Liver (tissue), 8 donors: ENCODE measurements at regions not wholly inside any gene's neighbourhood (a gene's known extent, or its start where the extent isn't known, plus 50 kb on each side); places are given as distances from the start of the nearest gene placed in this dataset.

Experiments
- DNase-seq: peaks from one replicate; pipeline ENCODE4 v3.0.0-alpha.2; 2017; ENCODE audit warnings: low spot score
- H3K27ac ChIP-seq, 2 donors: one replicate each; pipeline ENCODE4 v1.7.0; 2013; ENCODE audit warnings: inconsistent platforms in 2 of 2, low read length in 2 of 2, control low read depth in 1 of 2, low read depth in 1 of 2, mild to moderate bottlenecking in 1 of 2
- H3K27me3 ChIP-seq, 4 donors: one replicate each; pipeline versions ENCODE4 v1.6.1 to v1.7.0; 2013; ENCODE audit warnings: low read length in 3 of 4, inconsistent platforms in 1 of 4, mild to moderate bottlenecking in 1 of 4, moderate library complexity in 1 of 4; ENCODE audit not compliant: control insufficient read depth in 4 of 4, insufficient read depth in 4 of 4
- H3K36me3 ChIP-seq, 4 donors: one replicate each; pipeline versions ENCODE4 v1.6.1 to v1.7.0; 2013; ENCODE audit warnings: low read length in 3 of 4, mild to moderate bottlenecking in 3 of 4, low read depth in 1 of 4, moderate library complexity in 1 of 4; ENCODE audit not compliant: control insufficient read depth in 4 of 4, insufficient read depth in 3 of 4
- H3K4me1 ChIP-seq, 4 donors: one replicate each; pipeline versions ENCODE4 v1.6.1 to v1.7.0; 2013; ENCODE audit warnings: low read length in 3 of 4, mild to moderate bottlenecking in 3 of 4, moderate library complexity in 1 of 4; ENCODE audit not compliant: control insufficient read depth in 4 of 4, insufficient read depth in 4 of 4
- H3K4me3 ChIP-seq, 3 donors: one replicate each; pipeline versions ENCODE4 v1.6.1 to v1.7.0; 2013; ENCODE audit warnings: low read length in 3 of 3, control low read depth in 1 of 3, low read depth in 1 of 3, mild to moderate bottlenecking in 1 of 3
- H3K9ac ChIP-seq, 2 donors: one replicate each; pipeline ENCODE4 v1.7.0; 2013; ENCODE audit warnings: low read length in 2 of 2, mild to moderate bottlenecking in 2 of 2, moderate library complexity in 2 of 2, control low read depth in 1 of 2, low read depth in 1 of 2
- H3K9me3 ChIP-seq, 4 donors: one replicate each; pipeline versions ENCODE4 v1.6.1 to v1.7.0; 2013; ENCODE audit warnings: low read length in 3 of 4; ENCODE audit not compliant: control insufficient read depth in 4 of 4
- ATF3 ChIP-seq: IDR thresholded peaks from 2 replicates; pipeline ENCODE4 v1.6.1; 2016; ENCODE audit warnings: antibody characterized with exemption
- CTCF ChIP-seq: fragments of 150-350 bp; IDR thresholded peaks from 2 replicates; pipeline ENCODE4 v1.5.1; 2017; ENCODE audit warnings: improper control_type of control experiment, low read depth, low read length; ENCODE audit not compliant: missing input control
- EGR1 ChIP-seq, 2 donors: IDR thresholded peaks; 2 replicates each; pipeline ENCODE4 v1.6.1; 2016 to 2018; ENCODE audit warnings: antibody characterized with exemption in 2 of 2, low read depth in 2 of 2
- FOXA1 ChIP-seq: IDR thresholded peaks from 2 replicates; pipeline ENCODE4 v1.6.1; 2016; ENCODE audit warnings: antibody characterized with exemption
- FOXA2 ChIP-seq: IDR thresholded peaks from 2 replicates; pipeline ENCODE4 v1.6.1; 2016; ENCODE audit warnings: antibody characterized with exemption
- GABPA ChIP-seq, 2 donors: IDR thresholded peaks in 1 of 2; conservative IDR thresholded peaks in 1 of 2; 2 replicates each; pipeline ENCODE4 v1.6.1; 2016; ENCODE audit warnings: antibody characterized with exemption in 2 of 2, mild to moderate bottlenecking in 1 of 2, moderate library complexity in 1 of 2
- HNF4A ChIP-seq, 2 donors: conservative IDR thresholded peaks; 2 replicates each; pipeline ENCODE4 v1.6.1; 2016; ENCODE audit warnings: antibody characterized with exemption in 2 of 2, mild to moderate bottlenecking in 2 of 2
- HNF4G ChIP-seq: IDR thresholded peaks from 2 replicates; pipeline ENCODE4 v1.6.1; 2016; ENCODE audit warnings: antibody characterized with exemption
- JUND ChIP-seq, 2 donors: IDR thresholded peaks; 2 replicates each; pipeline ENCODE4 v1.6.1; 2016; ENCODE audit warnings: antibody characterized with exemption in 2 of 2
- MAX ChIP-seq: IDR thresholded peaks from 2 replicates; pipeline ENCODE4 v1.6.1; 2016; ENCODE audit warnings: antibody characterized with exemption
- NR2F2 ChIP-seq: IDR thresholded peaks from 2 replicates; pipeline ENCODE4 v1.6.1; 2016; ENCODE audit warnings: antibody characterized with exemption
- RAD21 ChIP-seq, 2 donors: IDR thresholded peaks; 2 replicates each; pipeline ENCODE4 v1.6.1; 2016; ENCODE audit warnings: antibody characterized with exemption in 2 of 2, mild to moderate bottlenecking in 2 of 2
- REST ChIP-seq: IDR thresholded peaks from 2 replicates; pipeline ENCODE4 v1.6.1; 2016; ENCODE audit warnings: antibody characterized with exemption, mild to moderate bottlenecking
- RXRA ChIP-seq, 2 donors: IDR thresholded peaks; 2 replicates each; pipeline ENCODE4 v1.6.1; 2017 to 2018; ENCODE audit warnings: antibody characterized with exemption in 2 of 2, mild to moderate bottlenecking in 1 of 2
- SP1 ChIP-seq: IDR thresholded peaks from 2 replicates; pipeline ENCODE4 v1.6.1; 2018; ENCODE audit warnings: antibody characterized with exemption, mild to moderate bottlenecking
- TAF1 ChIP-seq: conservative IDR thresholded peaks from 2 replicates; pipeline ENCODE4 v1.6.1; 2016; ENCODE audit warnings: antibody characterized with exemption, mild to moderate bottlenecking
- YY1 ChIP-seq: IDR thresholded peaks from 2 replicates; pipeline ENCODE4 v1.6.1; 2016; ENCODE audit warnings: antibody characterized with exemption, mild to moderate bottlenecking
- ZBTB33 ChIP-seq: IDR thresholded peaks from 2 replicates; pipeline ENCODE4 v1.6.1; 2016; ENCODE audit warnings: antibody characterized with exemption
- WGBS: extraction: QIAGEN DNeasy Blood & Tissue Kit; methylation state at CpG from one replicate; pipeline ENCODE4 v1.1.7; 2013; 5-methylcytosine and 5-hydroxymethylcytosine counted together
- donor health status: healthy.
- donor health status: healthy.
- donor health status: healthy.
- donor health status: healthy.
- donor health status: healthy.

GRCh38 chr2:67318031-67318430 is 79.1 kb upstream of the ETAA1 start:
- Histone ChIP-seq H3K9me3 (no peaks in the 10 kb centered on the region), H3K27me3 (peaks cover 0 to 4% (median 0%) of the 10 kb centered on the region in 4 donors), H3K36me3 (no peaks in the 10 kb centered on the region), H3K4me1 (no peaks in the 10 kb centered on the region), H3K4me3 (no peak overlapping the region), H3K27ac (no peak overlapping the region), H3K9ac (no peak overlapping the region)
- 96% methylated on average over 1 of the region's 1 CpG for WGBS
- DNase-seq = no peak
- TF ChIP-seq ATF3 = no peak
- TF ChIP-seq RAD21 (IDR thresholded peaks at IDR 0.05) = no peak
- TF ChIP-seq TAF1 = no peak
- TF ChIP-seq ZBTB33 = no peak
- no peak for TF ChIP-seq NR2F2
- no peak for TF ChIP-seq FOXA2
- no peak for TF ChIP-seq REST
- TF ChIP-seq CTCF = no peak
- TF ChIP-seq YY1 = no peak
- no peak for TF ChIP-seq MAX
- no peak for TF ChIP-seq RXRA (IDR thresholded peaks at IDR 0.05)
- no peak for TF ChIP-seq HNF4G
- no peak for TF ChIP-seq EGR1 (IDR thresholded peaks at IDR 0.05; ENCODE audit: low read depth in 2 of 2)
- TF ChIP-seq HNF4A (conservative IDR thresholded peaks at IDR 0.05) = no peak
- TF ChIP-seq GABPA (IDR thresholded peaks at IDR 0.05 in 1 of 2, conservative IDR thresholded peaks at IDR 0.05 in 1 of 2) = no peak
- no peak for TF ChIP-seq SP1
- TF ChIP-seq JUND (IDR thresholded peaks at IDR 0.05) = no peak
- TF ChIP-seq FOXA1 = no peak
